ENCODE measurements at regions not wholly inside any gene's neighbourhood (a gene's known extent, or its start where the extent isn't known, plus 50 kb on each side); places are given as distances from the start of the nearest gene placed in this dataset.

DNA sequence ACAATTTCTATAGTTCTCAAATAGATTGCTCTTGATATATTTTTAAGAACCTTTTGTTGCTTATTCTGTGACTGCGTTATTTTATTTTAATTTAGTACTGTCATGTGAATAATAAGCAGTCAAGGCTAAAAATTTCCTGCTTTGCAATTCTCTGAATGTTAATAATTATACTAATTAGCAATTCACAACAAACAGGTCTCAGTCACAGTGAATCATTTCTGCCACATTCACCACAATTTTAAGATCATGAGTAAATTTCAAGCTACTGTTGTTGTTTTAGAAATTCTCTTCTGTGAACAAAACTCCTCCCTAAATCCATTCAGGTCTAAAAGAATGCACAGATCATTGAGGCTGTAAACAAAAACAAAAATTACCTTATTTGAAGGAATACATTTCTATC is 339.6 kb upstream of the DPYD start:
- Histone ChIP-seq H3K27ac (ENCODE audit: low read length) (no peak overlapping the region), H3K9me3 (no peaks in the 10 kb centered on the region), H3K27me3 (replicated peaks in 1 of 2; ENCODE audit: control insufficient read depth in 2 of 2, extremely low read depth in 1 of 2, insufficient read depth in 2 of 2, low read length in 1 of 2) (no peaks in the 10 kb centered on the region), H3K4me1 (ENCODE audit: control insufficient read depth in 1 of 2, extremely low read depth in 1 of 2, insufficient read depth in 2 of 2, low read length in 2 of 2) (no peaks in the 10 kb centered on the region), H3K36me3 (ENCODE audit: control insufficient read depth in 2 of 2, extremely low read depth in 1 of 2, insufficient read depth in 1 of 2, low read length in 1 of 2) (no peaks in the 10 kb centered on the region), H3K4me3 (ENCODE audit: control insufficient read depth in 1 of 2, extremely low read depth in 1 of 2, low read length in 1 of 2) (no peak overlapping the region)
- Mint-ChIP-seq H3K27ac (no peak overlapping the region), H3K36me3 (no peaks in the 10 kb centered on the region), H3K4me1 (no peaks in the 10 kb centered on the region), H3K27me3 (no peaks in the 10 kb centered on the region), H3K9me3 (no peaks in the 10 kb centered on the region), H3K4me3 (no peak overlapping the region)
- ChIA-PET POLR2A (no interaction called here), CTCF (no interaction called here)
- DNase-seq (no peak), ATAC-seq (replicated peaks in 1 of 4) (no peak)
- no CpG with 5 or more reads among the region's 1 CpG for WGBS (ENCODE audit: insufficient coverage)

DNA sequence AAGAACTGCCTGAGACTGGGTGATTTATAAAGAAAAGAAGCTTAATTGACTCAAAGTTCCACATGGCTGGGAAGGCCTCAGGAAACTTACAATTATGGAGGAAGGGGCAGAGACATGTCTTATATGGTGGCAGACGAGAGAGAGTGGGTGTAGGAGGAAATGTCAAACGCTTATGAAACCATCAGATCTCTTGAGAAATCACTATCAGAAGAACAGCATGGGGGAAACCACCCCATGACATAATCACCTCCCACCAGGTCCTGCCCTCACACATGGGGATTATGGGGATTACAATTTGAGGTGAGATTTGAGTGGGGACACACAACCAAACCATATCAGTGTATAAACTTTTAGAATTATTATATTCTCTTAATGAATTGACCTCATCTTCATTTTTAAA is 335.9 kb upstream of the DPYD start:
- DNase-seq = no peak
- no peaks in the 10 kb centered on the region for H3K4me1 ChIP-seq (ENCODE audit: control insufficient read depth in 1 of 2, extremely low read depth in 1 of 2, insufficient read depth in 2 of 2, low read length in 2 of 2)
- Mint-ChIP-seq H3K36me3 (no peaks in the 10 kb centered on the region), H3K27ac (no peak overlapping the region), H3K4me3 (no peak overlapping the region), H3K9me3 (no peaks in the 10 kb centered on the region), H3K27me3 (no peaks in the 10 kb centered on the region), H3K4me1 (no peaks in the 10 kb centered on the region)
- CTCF ChIA-PET = no interaction called here
- H3K4me3 ChIP-seq (ENCODE audit: control insufficient read depth in 1 of 2, extremely low read depth in 1 of 2, low read length in 1 of 2) = no peak overlapping the region
- POLR2A ChIA-PET = no interaction called here
- no peaks in the 10 kb centered on the region for H3K36me3 ChIP-seq (ENCODE audit: control insufficient read depth in 2 of 2, extremely low read depth in 1 of 2, insufficient read depth in 1 of 2, low read length in 1 of 2)
- no peak for ATAC-seq (replicated peaks in 1 of 4)
- H3K27me3 ChIP-seq (replicated peaks in 1 of 2; ENCODE audit: control insufficient read depth in 2 of 2, extremely low read depth in 1 of 2, insufficient read depth in 2 of 2, low read length in 1 of 2) = no peaks in the 10 kb centered on the region
- H3K9me3 ChIP-seq = no peaks in the 10 kb centered on the region
- H3K27ac ChIP-seq (ENCODE audit: low read length) = no peak overlapping the region
- no CpG with 5 or more reads among the region's 2 CpGs for WGBS (ENCODE audit: insufficient coverage)

DNA sequence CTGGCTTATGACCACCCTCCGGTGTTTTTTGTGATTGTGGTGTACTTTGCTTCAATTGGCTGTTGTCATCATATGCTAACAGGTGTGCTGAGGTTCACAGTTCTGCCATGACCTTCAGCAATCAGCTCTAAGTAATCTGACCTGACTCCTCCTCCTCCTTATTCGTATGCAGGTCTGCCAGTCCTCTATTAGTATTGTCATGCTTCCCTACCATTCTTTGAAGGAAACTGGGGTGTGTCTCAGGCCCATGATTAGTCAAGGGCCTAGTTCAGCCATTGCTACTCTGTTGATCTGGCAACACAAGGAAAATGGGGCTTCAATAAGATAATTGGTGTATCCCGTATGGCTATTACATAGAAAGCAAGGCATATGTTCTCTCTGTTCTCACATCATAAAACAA is 332.3 kb upstream of the DPYD start:
- ChIA-PET CTCF (no interaction called here), POLR2A (no interaction called here)
- DNase-seq = no peak
- WGBS (ENCODE audit: insufficient coverage) = 80% methylated on average over 1 of the region's 3 CpGs
- H3K9me3 ChIP-seq = no peaks in the 10 kb centered on the region
- peaks cover 0 to 3% (median 0%) of the 10 kb centered on the region in 3 donors for H3K9me3 Mint-ChIP-seq
- no peaks in the 10 kb centered on the region for H3K36me3 ChIP-seq (ENCODE audit: control insufficient read depth in 2 of 2, extremely low read depth in 1 of 2, insufficient read depth in 1 of 2, low read length in 1 of 2)
- no peak overlapping the region for H3K27ac Mint-ChIP-seq
- ATAC-seq (replicated peaks in 1 of 4) = no peak
- H3K4me1 Mint-ChIP-seq = no peaks in the 10 kb centered on the region
- no peaks in the 10 kb centered on the region for H3K36me3 Mint-ChIP-seq
- H3K4me1 ChIP-seq (ENCODE audit: control insufficient read depth in 1 of 2, extremely low read depth in 1 of 2, insufficient read depth in 2 of 2, low read length in 2 of 2) = no peaks in the 10 kb centered on the region
- no peak overlapping the region for H3K4me3 ChIP-seq (ENCODE audit: control insufficient read depth in 1 of 2, extremely low read depth in 1 of 2, low read length in 1 of 2)
- no peaks in the 10 kb centered on the region for H3K27me3 Mint-ChIP-seq
- H3K27ac ChIP-seq (ENCODE audit: low read length) = no peak overlapping the region
- H3K27me3 ChIP-seq (replicated peaks in 1 of 2; ENCODE audit: control insufficient read depth in 2 of 2, extremely low read depth in 1 of 2, insufficient read depth in 2 of 2, low read length in 1 of 2) = peaks cover 0 to 2% of the 10 kb centered on the region in 2 experiments
- no peak overlapping the region for H3K4me3 Mint-ChIP-seq

DNA sequence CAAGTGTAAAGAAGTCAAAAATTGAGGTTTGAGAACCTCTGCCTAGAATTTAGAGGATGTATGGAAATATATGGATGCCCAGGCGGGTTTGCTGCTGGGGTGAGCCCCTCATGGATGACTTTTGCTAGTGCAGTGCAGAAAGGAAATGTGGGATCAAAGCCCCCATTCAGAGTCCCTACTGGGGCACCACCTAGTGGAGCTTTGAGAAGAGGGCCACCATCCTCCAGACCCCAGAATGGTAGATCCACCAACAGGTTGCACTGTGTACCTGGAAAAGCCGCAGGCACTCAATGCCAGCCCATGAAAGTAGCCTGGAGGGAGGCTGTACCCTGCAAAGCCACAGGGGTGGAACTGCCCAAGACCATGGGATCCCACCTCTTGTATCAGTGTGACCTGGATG is 330.7 kb upstream of the DPYD start:
- no peaks in the 10 kb centered on the region for H3K4me1 Mint-ChIP-seq
- H3K27me3 Mint-ChIP-seq = no peaks in the 10 kb centered on the region
- DNase-seq = no peak
- ATAC-seq (replicated peaks in 1 of 4) = no peak
- Histone ChIP-seq H3K4me1 (ENCODE audit: control insufficient read depth in 1 of 2, extremely low read depth in 1 of 2, insufficient read depth in 2 of 2, low read length in 2 of 2) (no peaks in the 10 kb centered on the region), H3K36me3 (ENCODE audit: control insufficient read depth in 2 of 2, extremely low read depth in 1 of 2, insufficient read depth in 1 of 2, low read length in 1 of 2) (no peaks in the 10 kb centered on the region), H3K9me3 (no peaks in the 10 kb centered on the region), H3K27ac (ENCODE audit: low read length) (no peak overlapping the region), H3K27me3 (replicated peaks in 1 of 2; ENCODE audit: control insufficient read depth in 2 of 2, extremely low read depth in 1 of 2, insufficient read depth in 2 of 2, low read length in 1 of 2) (peaks cover 0 to 2% of the 10 kb centered on the region in 2 experiments), H3K4me3 (ENCODE audit: control insufficient read depth in 1 of 2, extremely low read depth in 1 of 2, low read length in 1 of 2) (no peak overlapping the region)
- ChIA-PET POLR2A (no interaction called here), CTCF (no interaction called here)
- peaks cover 0 to 3% (median 0%) of the 10 kb centered on the region in 3 donors for H3K9me3 Mint-ChIP-seq
- no peak overlapping the region for H3K27ac Mint-ChIP-seq
- H3K36me3 Mint-ChIP-seq = no peaks in the 10 kb centered on the region
- no peak overlapping the region for H3K4me3 Mint-ChIP-seq
- 60% methylated on average over 1 of the region's 2 CpGs for WGBS (ENCODE audit: insufficient coverage)

DNA sequence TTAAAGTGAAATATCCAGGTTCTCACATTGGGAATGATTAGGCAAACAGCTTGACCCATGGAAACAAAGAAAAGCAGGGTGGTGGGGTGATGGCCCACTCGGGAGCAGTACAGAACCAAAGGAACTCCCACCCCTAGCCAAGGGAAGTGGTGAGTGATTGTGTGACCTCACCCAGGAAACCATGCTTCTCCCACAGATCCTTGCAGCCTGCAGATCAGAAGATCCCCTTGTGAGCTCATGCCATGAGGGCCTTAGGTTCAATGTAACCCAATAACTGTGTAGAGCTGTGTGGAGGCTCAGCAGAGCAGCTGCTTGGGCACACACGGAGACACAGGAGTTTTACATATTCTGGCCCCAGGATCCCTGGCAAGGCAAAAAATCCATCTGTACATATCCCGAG is 311.8 kb upstream of the DPYD start:
- H3K36me3 Mint-ChIP-seq = no peaks in the 10 kb centered on the region
- no peak for ATAC-seq (replicated peaks in 1 of 4)
- no peak overlapping the region for H3K4me3 ChIP-seq (ENCODE audit: control insufficient read depth in 1 of 2, extremely low read depth in 1 of 2, low read length in 1 of 2)
- H3K27ac Mint-ChIP-seq = no peak overlapping the region
- no peaks in the 10 kb centered on the region for H3K27me3 Mint-ChIP-seq
- H3K9me3 Mint-ChIP-seq = peaks cover 19 to 33% (median 24%) of the 10 kb centered on the region in 3 donors
- H3K4me1 Mint-ChIP-seq = peaks cover 0 to 4% (median 2%) of the 10 kb centered on the region in 3 donors
- no peak overlapping the region for H3K27ac ChIP-seq (ENCODE audit: low read length)
- no peak overlapping the region for H3K4me3 Mint-ChIP-seq
- H3K9me3 ChIP-seq = no peaks in the 10 kb centered on the region
- ChIA-PET CTCF (no interaction called here), POLR2A (no interaction called here)
- H3K27me3 ChIP-seq (replicated peaks in 1 of 2; ENCODE audit: control insufficient read depth in 2 of 2, extremely low read depth in 1 of 2, insufficient read depth in 2 of 2, low read length in 1 of 2) = peaks cover 0 to 2% of the 10 kb centered on the region in 2 experiments
- peaks cover 0 to 12% of the 10 kb centered on the region in 2 experiments for H3K4me1 ChIP-seq (ENCODE audit: control insufficient read depth in 1 of 2, extremely low read depth in 1 of 2, insufficient read depth in 2 of 2, low read length in 2 of 2)
- H3K36me3 ChIP-seq (ENCODE audit: control insufficient read depth in 2 of 2, extremely low read depth in 1 of 2, insufficient read depth in 1 of 2, low read length in 1 of 2) = no peaks in the 10 kb centered on the region
- 93% methylated on average over 2 of the region's 3 CpGs for WGBS (ENCODE audit: insufficient coverage)
- no peak for DNase-seq

DNA sequence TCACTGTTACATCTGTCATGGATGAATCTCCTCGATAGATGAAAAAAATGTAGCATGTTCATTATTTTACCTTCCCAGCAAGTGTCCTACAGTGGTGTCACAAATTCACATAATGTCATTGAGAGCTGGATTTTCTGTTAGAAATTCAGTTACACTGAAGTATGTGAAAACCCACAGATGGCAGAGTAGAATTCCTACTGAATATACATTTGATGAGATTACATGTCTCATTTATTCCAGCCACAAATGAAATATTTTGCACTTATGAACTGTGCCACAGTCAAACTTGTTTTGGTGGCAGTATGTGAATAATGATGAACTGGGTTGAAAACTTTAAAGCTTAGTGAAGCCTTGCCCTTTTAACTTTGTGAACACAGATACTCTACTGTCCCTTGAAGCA is 301.9 kb upstream of the DPYD start:
- H3K27ac ChIP-seq (ENCODE audit: low read length) = no peak overlapping the region
- Mint-ChIP-seq H3K36me3 (no peaks in the 10 kb centered on the region), H3K9me3 (no peaks in the 10 kb centered on the region), H3K27me3 (no peaks in the 10 kb centered on the region), H3K27ac (no peak overlapping the region), H3K4me1 (no peaks in the 10 kb centered on the region), H3K4me3 (no peak overlapping the region)
- POLR2A ChIA-PET = no interaction called here
- no peaks in the 10 kb centered on the region for H3K9me3 ChIP-seq
- no peaks in the 10 kb centered on the region for H3K27me3 ChIP-seq (replicated peaks in 1 of 2; ENCODE audit: control insufficient read depth in 2 of 2, extremely low read depth in 1 of 2, insufficient read depth in 2 of 2, low read length in 1 of 2)
- H3K4me1 ChIP-seq (ENCODE audit: control insufficient read depth in 1 of 2, extremely low read depth in 1 of 2, insufficient read depth in 2 of 2, low read length in 2 of 2) = no peaks in the 10 kb centered on the region
- CTCF ChIA-PET = no interaction called here
- DNase-seq (no peak), ATAC-seq (replicated peaks in 1 of 4) (no peak)
- H3K36me3 ChIP-seq (ENCODE audit: control insufficient read depth in 2 of 2, extremely low read depth in 1 of 2, insufficient read depth in 1 of 2, low read length in 1 of 2) = no peaks in the 10 kb centered on the region
- no peak overlapping the region for H3K4me3 ChIP-seq (ENCODE audit: control insufficient read depth in 1 of 2, extremely low read depth in 1 of 2, low read length in 1 of 2)
- WGBS (ENCODE audit: insufficient coverage) = no CpG with 5 or more reads among the region's 1 CpG

DNA sequence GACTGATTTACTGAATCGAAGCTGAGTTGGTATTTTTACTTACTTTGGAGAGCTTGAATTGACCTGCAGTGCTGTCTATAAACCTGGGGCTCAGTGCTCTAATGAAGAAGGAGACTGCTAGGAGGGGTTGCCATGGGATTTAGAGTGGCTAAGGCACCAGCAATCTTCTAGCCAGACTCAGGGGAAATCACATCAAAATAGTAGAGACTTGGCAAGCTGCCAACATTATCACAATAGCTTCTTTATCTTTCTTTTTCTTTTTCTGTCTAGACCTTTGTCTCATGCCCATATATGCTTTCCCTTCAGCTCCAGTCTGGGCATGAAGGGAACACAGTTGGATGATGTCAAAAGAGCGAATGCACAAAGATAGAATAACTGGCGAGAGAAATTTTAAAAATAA is 301.1 kb upstream of the DPYD start:
- H3K4me3 Mint-ChIP-seq = no peak overlapping the region
- H3K27ac Mint-ChIP-seq = no peak overlapping the region
- DNase-seq (no peak), ATAC-seq (replicated peaks in 1 of 4) (no peak)
- ChIA-PET POLR2A (no interaction called here), CTCF (no interaction called here)
- Histone ChIP-seq H3K4me1 (ENCODE audit: control insufficient read depth in 1 of 2, extremely low read depth in 1 of 2, insufficient read depth in 2 of 2, low read length in 2 of 2) (no peaks in the 10 kb centered on the region), H3K27ac (ENCODE audit: low read length) (no peak overlapping the region), H3K4me3 (ENCODE audit: control insufficient read depth in 1 of 2, extremely low read depth in 1 of 2, low read length in 1 of 2) (no peak overlapping the region), H3K9me3 (no peaks in the 10 kb centered on the region), H3K36me3 (ENCODE audit: control insufficient read depth in 2 of 2, extremely low read depth in 1 of 2, insufficient read depth in 1 of 2, low read length in 1 of 2) (no peaks in the 10 kb centered on the region), H3K27me3 (replicated peaks in 1 of 2; ENCODE audit: control insufficient read depth in 2 of 2, extremely low read depth in 1 of 2, insufficient read depth in 2 of 2, low read length in 1 of 2) (no peaks in the 10 kb centered on the region)
- no peaks in the 10 kb centered on the region for H3K27me3 Mint-ChIP-seq
- H3K36me3 Mint-ChIP-seq = no peaks in the 10 kb centered on the region
- 89% methylated on average over 3 of the region's 3 CpGs for WGBS (ENCODE audit: insufficient coverage)
- H3K9me3 Mint-ChIP-seq = no peaks in the 10 kb centered on the region
- no peaks in the 10 kb centered on the region for H3K4me1 Mint-ChIP-seq
